GM12878 (cell line): ENCODE measurements at regions not wholly inside any gene's neighbourhood (a gene's known extent, or its start where the extent isn't known, plus 50 kb on each side); places are given as distances from the start of the nearest gene placed in this dataset.

Source experiments
- ATAC-seq: fragments of 200-7000 bp; cut with Tn5 transposase; 3 replicates; pipeline ENCODE4 v1.9.1; 2020; ENCODE audit warnings: mild to moderate bottlenecking, moderate library complexity
- BruUV-seq: library from RNA; stranded (reverse); fragments of 400-500 nt; replicated peaks from 2 replicates; lab custom pipeline; 2021; lab: Mats Ljungman, UMichigan
- CTCF ChIA-PET: fragments of 300-600 bp; sonication (Branson Sonifier 250); formaldehyde crosslinking; extraction: SDS; loops from one replicate; lab custom pipeline; 2021; ENCODE audit warnings: inconsistent platforms; lab: Yijun Ruan, JAX
- POLR2A ChIA-PET: fragments of 350-600 bp; formaldehyde crosslinking; extraction: SDS; loops from one replicate; lab custom pipeline; 2021; ENCODE audit warnings: inconsistent platforms; lab: Charles Lee
- RAD21 ChIA-PET: fragments of 300-600 bp; sonication (Branson Sonifier 250); formaldehyde crosslinking; loops from one replicate; lab custom pipeline; 2023; ENCODE audit warnings: antibody characterized with exemption; ENCODE audit not compliant: unreplicated experiment; lab: Charles Lee
- SMC1A ChIA-PET: fragments of 300-600 bp; sonication (Branson Sonifier 250); formaldehyde crosslinking; loops from one replicate; lab custom pipeline; 2023; ENCODE audit not compliant: unreplicated experiment, uncharacterized antibody; lab: Charles Lee
- DNase-seq: peaks from one replicate; pipeline ENCODE4 v3.0.0-alpha.2; 2011; ENCODE audit warnings: low read depth, low spot score
- FAIRE-seq: peaks from 3 replicates; lab custom pipeline; 2011; peaks lifted over from hg19 to GRCh38; lab: Jason Lieb, UNC
- H2AFZ ChIP-seq: 2 replicates; pipeline ENCODE4 v1.6.0; 2011; ENCODE audit warnings: low read depth, low read length, control low read depth; ENCODE audit not compliant: control insufficient read depth
- H3K27ac ChIP-seq: 2 replicates; pipeline ENCODE4 v1.5.1; 2011; ENCODE audit warnings: control low read depth; ENCODE audit not compliant: control insufficient read depth, insufficient read depth
- H3K27me3 ChIP-seq, 2 experiments: replicated peaks in 1 of 2; 2 replicates each; pipeline versions ENCODE4 v1.6.0 to v1.6.1; 2011; ENCODE audit warnings: low read length in 1 of 2; ENCODE audit not compliant: control insufficient read depth in 2 of 2, insufficient read depth in 2 of 2
- H3K36me3 ChIP-seq, 2 experiments: 2 replicates each; pipeline ENCODE4 v1.5.1; 2011; ENCODE audit warnings: low read length in 1 of 2; ENCODE audit not compliant: control insufficient read depth in 2 of 2, insufficient read depth in 2 of 2
- H3K4me1 ChIP-seq: 2 replicates; pipeline ENCODE4 v1.6.1; 2011; ENCODE audit warnings: mild to moderate bottlenecking, low read length, moderate library complexity, mixed read lengths; ENCODE audit not compliant: control insufficient read depth, insufficient read depth
- H3K4me2 ChIP-seq: 2 replicates; pipeline ENCODE4 v1.6.0; 2011; ENCODE audit warnings: control low read depth; ENCODE audit not compliant: control insufficient read depth, insufficient read depth
- H3K4me3 ChIP-seq: fragments of 200-600 bp; sonication (generic); 2 replicates; pipeline ENCODE4 v1.5.1; 2016
- H3K79me2 ChIP-seq: 2 replicates; pipeline ENCODE4 v1.6.0; 2011; ENCODE audit warnings: low read length; ENCODE audit not compliant: control insufficient read depth, insufficient read depth
- H3K9ac ChIP-seq: 2 replicates; pipeline ENCODE4 v1.8.0; 2011; ENCODE audit warnings: low read length, control low read depth, mixed read lengths; ENCODE audit not compliant: control insufficient read depth, insufficient read depth
- H3K9me3 ChIP-seq: replicated peaks from 3 replicates; pipeline ENCODE4 v1.5.1; 2011; ENCODE audit warnings: mild to moderate bottlenecking, low read length; ENCODE audit not compliant: control insufficient read depth, insufficient read depth
- H4K20me1 ChIP-seq: 2 replicates; pipeline ENCODE4 v1.6.0; 2011; ENCODE audit not compliant: control insufficient read depth, insufficient read depth
- BRCA1 ChIP-seq: IDR thresholded peaks from 2 replicates; pipeline ENCODE4 v1.6.1; 2011; ENCODE audit warnings: low read depth, low read length, improper control_type of control experiment
- CEBPB ChIP-seq, 2 experiments: fragments of 150-350 bp in 1 of 2; IDR thresholded peaks; 2 replicates each; pipeline ENCODE4 v1.6.1; 2012 to 2014; ENCODE audit warnings: low read depth in 2 of 2, low read length in 2 of 2, borderline replicate concordance in 1 of 2, inconsistent platforms in 1 of 2
- CREM ChIP-seq: IDR thresholded peaks from 2 replicates; pipeline ENCODE4 v1.6.1; 2014; ENCODE audit warnings: antibody characterized with exemption, low read depth
- ESRRA ChIP-seq: IDR thresholded peaks from 2 replicates; pipeline ENCODE4 v1.6.1; 2012; ENCODE audit warnings: mild to moderate bottlenecking, low read length, improper control_type of control experiment
- HDAC2 ChIP-seq: fragments of 200-600 bp; sonication (generic); IDR thresholded peaks from 2 replicates; pipeline ENCODE4 v1.6.1; 2017
- JUNB ChIP-seq: IDR thresholded peaks from 2 replicates; pipeline ENCODE4 v1.6.1; 2016; ENCODE audit warnings: antibody characterized with exemption, mild to moderate bottlenecking
- NBN ChIP-seq: fragments of 450-650 bp; IDR thresholded peaks from 2 replicates; pipeline ENCODE4 v1.6.1; 2016
- NR2F1 ChIP-seq: fragments of 450-650 bp; conservative IDR thresholded peaks from 2 replicates; pipeline ENCODE4 v1.6.1; 2017; ENCODE audit warnings: mild to moderate bottlenecking
- NRF1 ChIP-seq: conservative IDR thresholded peaks from 2 replicates; pipeline ENCODE4 v1.6.1; 2011; ENCODE audit warnings: mild to moderate bottlenecking, low read depth, low read length, improper control_type of control experiment
- PAX8 ChIP-seq: fragments of 450-650 bp; IDR thresholded peaks from 2 replicates; pipeline ENCODE4 v1.6.1; 2017; ENCODE audit warnings: mild to moderate bottlenecking, moderate library complexity
- SMAD5 ChIP-seq: IDR thresholded peaks from 2 replicates; pipeline ENCODE4 v1.6.1; 2016; ENCODE audit warnings: antibody characterized with exemption, low read depth
- STAT3 ChIP-seq: IDR thresholded peaks from 2 replicates; pipeline ENCODE4 v1.6.1; 2011; ENCODE audit warnings: low read depth, low read length, improper control_type of control experiment
- TARDBP ChIP-seq: IDR thresholded peaks from 2 replicates; pipeline ENCODE4 v1.6.1; 2016; ENCODE audit warnings: borderline replicate concordance
- TCF12 ChIP-seq: IDR thresholded peaks from 2 replicates; pipeline ENCODE4 v1.6.1; 2011; ENCODE audit warnings: low read depth, mild to moderate bottlenecking, low read length
- ZNF217 ChIP-seq: fragments of 450-650 bp; IDR thresholded peaks from 2 replicates; pipeline ENCODE4 v1.6.1; 2017; ENCODE audit warnings: antibody characterized with exemption, mild to moderate bottlenecking
- WGBS: methylation state at CpG from one replicate; pipeline ENCODE4 v1.1.6; 2016; ENCODE audit warnings: low lambda C conversion rate; ENCODE audit not compliant: insufficient replicate concordance, insufficient coverage; ENCODE audit errors: missing lambda C conversion rate; 5-methylcytosine and 5-hydroxymethylcytosine counted together
- in situ Hi-C: fragments of 300-500 bp; cut with MboI; formaldehyde crosslinking; loops from 9 replicates; pipeline ENCODE4 v1.14.3; 2018; ENCODE audit warnings: mixed read lengths
- intact Hi-C: fragments of 100-400 bp; cut with micrococcal nuclease; formaldehyde crosslinking; loops from one replicate; pipeline ENCODE4 v1.14.2; 2022; ENCODE audit not compliant: unreplicated experiment
- TF ChIP-seq, protein P1 (sequence below): IDR thresholded peaks from 2 replicates; pipeline ENCODE4 v1.6.1; 2012; ENCODE audit warnings: low read depth, low read length, improper control_type of control experiment
- TF ChIP-seq, protein P2 (sequence below): IDR thresholded peaks from 2 replicates; pipeline ENCODE4 v1.6.1; 2011; ENCODE audit warnings: low read depth, mild to moderate bottlenecking, low read length, moderate library complexity, borderline replicate concordance; ENCODE audit errors: extremely low read depth
- TF ChIP-seq, protein P3 (sequence below), 3 experiments: IDR thresholded peaks in 2 of 3; conservative IDR thresholded peaks in 1 of 3; 2 replicates each; pipeline ENCODE4 v1.5.1; 2011; ENCODE audit warnings: low read depth in 3 of 3, low read length in 3 of 3, mild to moderate bottlenecking in 3 of 3, control low read depth in 2 of 3, moderate library complexity in 2 of 3, inconsistent platforms in 1 of 3, mixed read lengths in 1 of 3; ENCODE audit not compliant: control insufficient read depth in 2 of 3, insufficient read depth in 1 of 3; ENCODE audit errors: extremely low read depth in 1 of 3

DNA sequence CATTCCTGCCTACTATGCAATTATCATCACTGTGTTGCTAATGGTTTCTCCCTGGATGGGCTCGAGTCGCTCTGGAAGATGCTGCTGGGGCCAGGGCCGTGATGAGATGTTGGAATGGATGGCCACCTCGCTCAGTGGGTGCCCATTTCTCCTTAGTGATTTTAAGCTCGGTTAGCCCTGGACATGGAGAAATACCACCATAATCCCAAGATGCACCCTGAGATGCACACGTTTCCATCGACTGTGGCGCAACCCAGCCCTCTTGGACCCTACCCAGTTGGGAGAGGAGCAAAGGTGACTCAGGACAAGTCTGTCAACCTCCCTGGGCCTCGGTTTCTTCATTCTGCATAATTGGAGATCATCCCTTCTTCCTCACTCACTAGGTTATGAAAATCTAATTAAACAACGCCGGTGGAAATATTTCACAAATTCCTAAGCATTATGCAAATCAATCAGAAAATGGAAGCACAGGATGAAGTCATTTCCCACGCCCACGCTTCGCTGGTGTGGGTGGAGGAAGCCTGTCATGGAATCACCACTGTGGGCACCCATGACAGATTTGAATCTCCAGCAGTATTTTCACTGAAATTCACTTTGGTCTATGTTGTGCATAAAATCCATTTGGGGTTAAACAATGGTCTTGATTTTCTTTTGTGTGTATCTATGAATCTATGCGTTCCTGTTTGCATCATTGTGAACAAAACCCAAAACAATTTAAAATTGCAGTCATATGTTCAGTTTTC is 195.2 kb downstream of the AXIN2 start:
- DNase-seq: no peak

More for the DNA sequence above, 195.2 kb downstream of the AXIN2 start:
- ATAC-seq (no peak), FAIRE-seq (no peak)
- Histone ChIP-seq H3K36me3 (no peaks in the 10 kb centered on the region), H2AFZ (no peak overlapping the region), H3K4me1 (no peaks in the 10 kb centered on the region), H3K9ac (no peak overlapping the region), H3K4me2 (no peak overlapping the region), H3K27me3 (no peaks in the 10 kb centered on the region; a peak in 1 of 4 replicates), H4K20me1 (no peaks in the 10 kb centered on the region), H3K27ac (no peak overlapping the region), H3K79me2 (no peaks in the 10 kb centered on the region), H3K9me3 (no peaks in the 10 kb centered on the region; the same call in 2 of the 3 replicates), H3K4me3 (no peak overlapping the region)
- ChIA-PET RAD21 (no interaction called here), SMC1A (interaction anchor here (0.7 kb wide), 1 partner anchor 8 kb away, joined by 4 read pairs; no protein-coding TSS in a partner anchor), CTCF (interaction anchor here (0.6 kb wide), 1 partner anchor 248 kb away, joined by 3 read pairs; no protein-coding TSS in a partner anchor), POLR2A (no interaction called here)
- intact Hi-C loops: no loop called here
- in situ Hi-C loops: no loop called here
- no TSS peak for BruUV-seq
- WGBS: 31% methylated on average over 15 of the region's 15 CpGs
- TF ChIP-seq TARDBP (no peak), PAX8 (no peak), TCF12 (no peak), ZNF217 (no peak), STAT3 (no peak), ESRRA (no peak), NRF1 (no peak), SMAD5 (no peak), CEBPB (IDR thresholded peaks at IDR 0.05; ENCODE audit: borderline replicate concordance in 1 of 2, low read depth in 2 of 2, low read length in 2 of 2) (no peak), BRCA1 (no peak), NR2F1 (no peak), NBN (no peak), JUNB (no peak), CREM (no peak), HDAC2 (no peak)
- TF ChIP-seq, protein P1, sequence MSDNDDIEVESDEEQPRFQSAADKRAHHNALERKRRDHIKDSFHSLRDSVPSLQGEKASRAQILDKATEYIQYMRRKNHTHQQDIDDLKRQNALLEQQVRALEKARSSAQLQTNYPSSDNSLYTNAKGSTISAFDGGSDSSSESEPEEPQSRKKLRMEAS: no peak
- TF ChIP-seq, protein P2, sequence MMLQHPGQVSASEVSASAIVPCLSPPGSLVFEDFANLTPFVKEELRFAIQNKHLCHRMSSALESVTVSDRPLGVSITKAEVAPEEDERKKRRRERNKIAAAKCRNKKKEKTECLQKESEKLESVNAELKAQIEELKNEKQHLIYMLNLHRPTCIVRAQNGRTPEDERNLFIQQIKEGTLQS: no peak
- TF ChIP-seq, protein P3, sequence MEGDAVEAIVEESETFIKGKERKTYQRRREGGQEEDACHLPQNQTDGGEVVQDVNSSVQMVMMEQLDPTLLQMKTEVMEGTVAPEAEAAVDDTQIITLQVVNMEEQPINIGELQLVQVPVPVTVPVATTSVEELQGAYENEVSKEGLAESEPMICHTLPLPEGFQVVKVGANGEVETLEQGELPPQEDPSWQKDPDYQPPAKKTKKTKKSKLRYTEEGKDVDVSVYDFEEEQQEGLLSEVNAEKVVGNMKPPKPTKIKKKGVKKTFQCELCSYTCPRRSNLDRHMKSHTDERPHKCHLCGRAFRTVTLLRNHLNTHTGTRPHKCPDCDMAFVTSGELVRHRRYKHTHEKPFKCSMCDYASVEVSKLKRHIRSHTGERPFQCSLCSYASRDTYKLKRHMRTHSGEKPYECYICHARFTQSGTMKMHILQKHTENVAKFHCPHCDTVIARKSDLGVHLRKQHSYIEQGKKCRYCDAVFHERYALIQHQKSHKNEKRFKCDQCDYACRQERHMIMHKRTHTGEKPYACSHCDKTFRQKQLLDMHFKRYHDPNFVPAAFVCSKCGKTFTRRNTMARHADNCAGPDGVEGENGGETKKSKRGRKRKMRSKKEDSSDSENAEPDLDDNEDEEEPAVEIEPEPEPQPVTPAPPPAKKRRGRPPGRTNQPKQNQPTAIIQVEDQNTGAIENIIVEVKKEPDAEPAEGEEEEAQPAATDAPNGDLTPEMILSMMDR (IDR thresholded peaks at IDR 0.05 in 2 of 3, conservative IDR thresholded peaks at IDR 0.05 in 1 of 3; ENCODE audit: control insufficient read depth in 2 of 3, extremely low read depth in 1 of 3, insufficient read depth in 1 of 3, low read depth in 3 of 3, low read length in 3 of 3): no peak
